Nephron (organoid): ENCODE measurements at regions not wholly inside any gene's neighbourhood (a gene's known extent, or its start where the extent isn't known, plus 50 kb on each side); places are given as distances from the start of the nearest gene placed in this dataset.

Source experiments
- H3K27ac Mint-ChIP-seq, 3 experiments: 2 replicates each; pipeline ENCODE4 v1.8.0; 2020; ENCODE audit warnings: mixed read lengths in 3 of 3, mild to moderate bottlenecking in 2 of 3, moderate library complexity in 1 of 3
- H3K27me3 Mint-ChIP-seq: 2 replicates; pipeline ENCODE4 v1.8.0; 2021; ENCODE audit warnings: low read depth, mild to moderate bottlenecking, moderate library complexity, mixed read lengths
- H3K36me3 Mint-ChIP-seq: 2 replicates; pipeline ENCODE4 v1.8.0; 2020; ENCODE audit warnings: low read depth, mixed read lengths
- H3K4me1 Mint-ChIP-seq: 2 replicates; pipeline ENCODE4 v1.8.0; 2020; ENCODE audit warnings: mixed read lengths
- H3K4me3 Mint-ChIP-seq, 3 experiments: 2 replicates each; pipeline ENCODE4 v1.8.0; 2020; ENCODE audit warnings: mild to moderate bottlenecking in 3 of 3, mixed read lengths in 3 of 3, moderate library complexity in 2 of 3
- H3K9me3 Mint-ChIP-seq: 2 replicates; pipeline ENCODE4 v1.8.0; 2020; ENCODE audit warnings: mixed read lengths
- TF ChIP-seq, protein P1 (sequence below), 3 experiments: fragments of 200-600 bp; sonication (generic); IDR thresholded peaks; one replicate each; pipeline ENCODE4 v1.5.0; 2021; ENCODE audit warnings: antibody characterized with exemption in 3 of 3; ENCODE audit not compliant: unreplicated experiment in 3 of 3

DNA sequence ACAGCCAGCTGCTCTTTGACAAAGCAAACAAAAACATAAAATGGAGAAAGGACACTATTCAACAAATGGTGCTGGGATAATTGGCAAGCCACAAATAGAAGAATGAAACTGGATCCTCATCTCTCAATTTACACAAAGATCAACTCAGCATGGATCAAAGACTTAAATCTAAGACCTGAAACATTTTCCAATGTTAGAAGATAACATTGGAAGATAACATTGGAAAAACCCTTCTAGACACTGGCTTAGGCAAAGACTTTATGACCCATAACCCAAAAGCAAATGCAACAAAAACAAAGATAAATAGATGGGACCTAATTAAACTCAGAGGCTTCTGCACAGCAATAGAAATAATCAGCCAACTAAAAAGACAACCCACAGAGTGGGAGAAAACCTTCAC lies 425.7 kb upstream of the SEMA3D start:
- H3K27ac Mint-ChIP-seq = no peak overlapping the region
- H3K9me3 Mint-ChIP-seq = peaks cover 12% of the 10 kb centered on the region
- peak overlapping the region in 1 of 3 experiments; percentile 11 for H3K4me3 Mint-ChIP-seq
- peaks cover 3% of the 10 kb centered on the region for H3K27me3 Mint-ChIP-seq
- H3K36me3 Mint-ChIP-seq = no peaks in the 10 kb centered on the region
- TF ChIP-seq, protein P1, sequence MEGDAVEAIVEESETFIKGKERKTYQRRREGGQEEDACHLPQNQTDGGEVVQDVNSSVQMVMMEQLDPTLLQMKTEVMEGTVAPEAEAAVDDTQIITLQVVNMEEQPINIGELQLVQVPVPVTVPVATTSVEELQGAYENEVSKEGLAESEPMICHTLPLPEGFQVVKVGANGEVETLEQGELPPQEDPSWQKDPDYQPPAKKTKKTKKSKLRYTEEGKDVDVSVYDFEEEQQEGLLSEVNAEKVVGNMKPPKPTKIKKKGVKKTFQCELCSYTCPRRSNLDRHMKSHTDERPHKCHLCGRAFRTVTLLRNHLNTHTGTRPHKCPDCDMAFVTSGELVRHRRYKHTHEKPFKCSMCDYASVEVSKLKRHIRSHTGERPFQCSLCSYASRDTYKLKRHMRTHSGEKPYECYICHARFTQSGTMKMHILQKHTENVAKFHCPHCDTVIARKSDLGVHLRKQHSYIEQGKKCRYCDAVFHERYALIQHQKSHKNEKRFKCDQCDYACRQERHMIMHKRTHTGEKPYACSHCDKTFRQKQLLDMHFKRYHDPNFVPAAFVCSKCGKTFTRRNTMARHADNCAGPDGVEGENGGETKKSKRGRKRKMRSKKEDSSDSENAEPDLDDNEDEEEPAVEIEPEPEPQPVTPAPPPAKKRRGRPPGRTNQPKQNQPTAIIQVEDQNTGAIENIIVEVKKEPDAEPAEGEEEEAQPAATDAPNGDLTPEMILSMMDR (IDR thresholded peaks at IDR 0.05; ENCODE audit: unreplicated experiment in 3 of 3) = no peak
- H3K4me1 Mint-ChIP-seq = no peaks in the 10 kb centered on the region

DNA sequence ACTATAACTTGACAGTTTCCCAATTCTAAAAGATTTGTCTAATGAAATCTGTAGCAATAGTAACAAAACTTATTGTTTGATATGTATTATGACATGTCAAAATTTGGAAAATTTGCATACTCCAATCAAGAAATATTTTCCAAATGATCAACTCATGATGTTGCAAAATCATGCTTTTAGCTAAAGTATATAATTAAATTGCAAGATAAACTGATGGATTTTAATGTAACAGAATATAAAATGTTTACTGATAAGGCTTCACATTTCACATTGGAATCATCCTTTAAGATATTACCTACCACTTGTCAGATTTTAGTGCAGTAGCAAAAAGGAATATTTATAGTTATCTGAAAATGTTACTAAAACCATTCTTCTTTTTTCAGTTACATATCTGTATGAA lies 421.9 kb upstream of the SEMA3D start:
- Mint-ChIP-seq H3K36me3 (no peaks in the 10 kb centered on the region), H3K27ac (no peak overlapping the region), H3K4me1 (no peaks in the 10 kb centered on the region), H3K9me3 (peaks cover 6% of the 10 kb centered on the region), H3K4me3 (no peak overlapping the region), H3K27me3 (peaks cover 3% of the 10 kb centered on the region)
- TF ChIP-seq, protein P1 (IDR thresholded peaks at IDR 0.05; ENCODE audit: unreplicated experiment in 3 of 3) = no peak

DNA sequence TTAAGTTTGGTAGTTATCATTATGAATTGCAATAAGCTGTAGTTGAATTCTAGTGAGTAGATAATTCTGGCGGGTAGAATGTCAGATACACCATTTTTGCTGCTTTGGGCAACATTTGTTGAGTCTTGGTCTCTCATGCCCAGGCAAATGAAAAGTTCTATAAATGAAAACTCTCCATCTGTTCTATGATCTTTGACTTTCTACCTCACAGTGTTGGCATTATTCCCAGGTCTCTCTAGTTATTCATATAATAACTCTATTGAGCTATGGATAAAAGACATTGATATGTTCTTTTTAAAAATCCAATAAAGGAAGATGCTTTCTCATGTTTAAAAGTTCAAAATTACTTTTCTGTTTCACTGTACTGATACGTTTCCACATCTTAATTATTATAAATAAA lies 415.3 kb upstream of the SEMA3D start:
- Mint-ChIP-seq H3K4me3 (no peak overlapping the region), H3K27me3 (no peaks in the 10 kb centered on the region), H3K9me3 (peaks cover 2% of the 10 kb centered on the region), H3K27ac (no peak overlapping the region), H3K36me3 (no peaks in the 10 kb centered on the region), H3K4me1 (no peaks in the 10 kb centered on the region)
- TF ChIP-seq, protein P1 (IDR thresholded peaks at IDR 0.05; ENCODE audit: unreplicated experiment in 3 of 3) = no peak

DNA sequence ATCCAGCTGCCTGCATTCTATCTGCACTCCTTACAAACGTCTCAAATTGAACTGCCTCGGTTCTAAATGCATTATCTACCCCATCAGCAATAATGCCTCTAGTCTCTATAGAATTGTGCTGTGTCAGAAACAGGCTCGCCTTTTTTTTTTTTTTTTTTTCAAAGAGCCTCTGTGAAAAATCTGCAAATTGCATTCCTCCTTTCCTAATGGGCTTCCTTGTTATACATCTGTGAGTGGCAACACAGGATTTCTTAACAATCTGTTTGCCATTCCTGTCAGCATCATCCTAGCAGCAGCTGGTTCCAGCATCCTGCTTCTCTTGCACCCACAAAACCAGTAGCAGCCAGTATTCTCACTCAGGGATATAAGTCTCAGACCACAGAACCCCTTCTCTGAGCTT lies 413.5 kb upstream of the SEMA3D start:
- no peaks in the 10 kb centered on the region for H3K27me3 Mint-ChIP-seq

DNA sequence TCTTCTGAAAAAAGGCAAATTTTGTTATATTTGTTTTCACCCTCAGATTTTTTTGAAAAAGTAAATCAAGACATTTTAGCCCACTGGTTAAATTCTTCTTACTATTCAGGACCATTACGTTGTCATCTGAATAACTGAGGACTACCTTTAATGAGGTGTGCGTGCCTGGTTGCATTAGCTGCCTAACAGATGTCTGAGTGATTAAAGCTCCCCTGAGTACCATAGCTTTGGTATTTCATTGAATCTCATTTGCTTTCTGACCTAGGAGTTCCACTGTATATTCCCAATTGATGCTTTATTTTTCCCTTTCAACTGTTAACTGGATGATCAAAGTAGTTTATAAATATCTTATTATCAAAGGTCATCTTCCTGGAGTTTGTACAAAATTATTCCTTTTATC lies 410.0 kb upstream of the SEMA3D start:
- no peaks in the 10 kb centered on the region for H3K4me1 Mint-ChIP-seq
- no peak overlapping the region for H3K4me3 Mint-ChIP-seq
- H3K36me3 Mint-ChIP-seq = no peaks in the 10 kb centered on the region
- H3K9me3 Mint-ChIP-seq = no peaks in the 10 kb centered on the region
- H3K27ac Mint-ChIP-seq = no peak overlapping the region
- TF ChIP-seq, protein P1 (IDR thresholded peaks at IDR 0.05; ENCODE audit: unreplicated experiment in 3 of 3) = no peak
- no peaks in the 10 kb centered on the region for H3K27me3 Mint-ChIP-seq

More for the DNA sequence above, 413.5 kb upstream of the SEMA3D start:
- no peaks in the 10 kb centered on the region for H3K36me3 Mint-ChIP-seq
- TF ChIP-seq, protein P1 (IDR thresholded peaks at IDR 0.05; ENCODE audit: unreplicated experiment in 3 of 3) = no peak
- H3K4me1 Mint-ChIP-seq = no peaks in the 10 kb centered on the region
- no peak overlapping the region for H3K27ac Mint-ChIP-seq
- H3K4me3 Mint-ChIP-seq = no peak overlapping the region
- H3K9me3 Mint-ChIP-seq = peaks cover 2% of the 10 kb centered on the region

DNA sequence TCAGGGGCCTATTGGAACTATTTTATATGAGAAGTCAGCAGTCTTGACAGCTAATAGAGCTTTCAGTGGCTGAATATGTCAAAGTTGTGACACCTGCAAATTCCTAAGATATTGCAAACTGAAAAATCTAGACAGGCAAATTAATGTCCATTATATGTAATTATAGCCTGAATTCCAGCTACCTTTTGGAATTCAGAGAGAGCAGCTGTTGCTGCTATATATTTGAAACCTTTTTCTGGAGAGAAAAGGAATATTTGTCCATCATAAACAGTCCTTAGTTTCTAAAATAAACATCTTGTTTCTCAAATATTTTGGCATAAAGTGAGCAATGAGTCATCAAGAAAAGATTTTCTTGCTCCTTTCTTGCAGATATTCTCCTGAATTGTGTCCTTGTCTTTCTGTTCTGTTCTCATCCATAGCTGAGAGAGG lies 408.9 kb upstream of the SEMA3D start:
- H3K9me3 Mint-ChIP-seq = no peaks in the 10 kb centered on the region
- H3K27ac Mint-ChIP-seq = no peak overlapping the region
- H3K27me3 Mint-ChIP-seq = no peaks in the 10 kb centered on the region
- H3K4me1 Mint-ChIP-seq = no peaks in the 10 kb centered on the region
- H3K36me3 Mint-ChIP-seq = no peaks in the 10 kb centered on the region
- TF ChIP-seq, protein P1 (IDR thresholded peaks at IDR 0.05; ENCODE audit: unreplicated experiment in 3 of 3) = no peak
- H3K4me3 Mint-ChIP-seq = no peak overlapping the region
